HCT116 (cell line): ENCODE measurements at regions not wholly inside any gene's neighbourhood (a gene's known extent, or its start where the extent isn't known, plus 50 kb on each side); places are given as distances from the start of the nearest gene placed in this dataset.

Experiments
- ATAC-seq: fragments of 200-7000 bp; cut with Tn5 transposase; 2 replicates; pipeline ENCODE4 v1.9.1; 2020; ENCODE audit warnings: mild to moderate bottlenecking, moderate library complexity
- BruUV-seq: library from RNA; stranded (reverse); fragments of 400-500 nt; replicated peaks from 2 replicates; lab custom pipeline; 2021; lab: Mats Ljungman, UMichigan
- CTCF ChIA-PET: fragments of 300-600 bp; sonication (Branson Sonifier 250); formaldehyde crosslinking; loops from one replicate; lab custom pipeline; 2021; ENCODE audit warnings: antibody characterized with exemption; lab: Charles Lee
- POLR2A ChIA-PET: fragments of 300-600, 350-600 bp; sonication (Branson Sonifier 250); formaldehyde crosslinking; loops from one replicate; lab custom pipeline; 2021; ENCODE audit warnings: antibody characterized with exemption; lab: Charles Lee
- RAD21 ChIA-PET, 2 experiments: fragments of 300-600 bp; sonication (Branson Sonifier 250); formaldehyde crosslinking; loops; one replicate each; lab custom pipeline; 2023; ENCODE audit warnings: low total read pairs in 2 of 2; ENCODE audit not compliant: uncharacterized antibody in 2 of 2, unreplicated experiment in 2 of 2, low non-redundant PET in 1 of 2; lab: Charles Lee
- DNase-seq: peaks from one replicate; pipeline ENCODE4 v3.0.0-alpha.2; 2010; ENCODE audit warnings: low read depth, low spot score
- H2AFZ ChIP-seq: fragments of 200-600 bp; shearing (Covaris generic), sonication (generic); 2 replicates; pipeline ENCODE4 v1.6.1; 2017; ENCODE audit warnings: low read depth, mixed run types, mixed read lengths, antibody characterized with exemption, low read length; ENCODE audit not compliant: poor library complexity, severe bottlenecking
- H3K27ac ChIP-seq: 2 replicates; pipeline ENCODE4 v1.5.1; 2012; ENCODE audit warnings: low read depth, low read length
- H3K27me3 ChIP-seq: fragments of 200-600 bp; sonication (generic); 2 replicates; pipeline ENCODE4 v1.6.1; 2016; ENCODE audit warnings: mixed run types, low read length, mixed read lengths; ENCODE audit not compliant: insufficient read depth
- H3K36me3 ChIP-seq, 2 experiments: fragments of 200-500 bp in 1 of 2; fragments of 200-600 bp in 1 of 2; sonication (Bioruptor generic) in 1 of 2; sonication (generic) in 1 of 2; 2 replicates each; pipeline versions ENCODE4 v1.5.1 to v1.6.1; 2014 to 2016; ENCODE audit warnings: low read length in 2 of 2, inconsistent platforms in 1 of 2, mixed read lengths in 1 of 2, mixed run types in 1 of 2; ENCODE audit not compliant: insufficient read depth in 2 of 2, control insufficient read depth in 1 of 2
- H3K4me1 ChIP-seq, 2 experiments: fragments of 200-600 bp in 1 of 2; sonication (generic) in 1 of 2; 2 replicates each; pipeline versions ENCODE4 v1.5.1 to v1.6.1; 2012 to 2017; ENCODE audit warnings: low read length in 2 of 2, inconsistent platforms in 1 of 2, mild to moderate bottlenecking in 1 of 2, mixed read lengths in 1 of 2, mixed run types in 1 of 2, moderate library complexity in 1 of 2; ENCODE audit not compliant: insufficient read depth in 2 of 2, control insufficient read depth in 1 of 2
- H3K4me2 ChIP-seq: fragments of 200-600 bp; sonication (generic); 2 replicates; pipeline ENCODE4 v1.6.1; 2017; ENCODE audit warnings: mixed run types, low read length, mixed read lengths
- H3K4me3 ChIP-seq, 2 experiments: fragments of 200-600 bp in 1 of 2; sonication (generic) in 1 of 2; replicated peaks in 1 of 2; 2 replicates each; pipeline ENCODE4 v1.5.1; 2011 to 2016; ENCODE audit warnings: low read length in 2 of 2, control low read depth in 1 of 2, low read depth in 1 of 2, mild to moderate bottlenecking in 1 of 2, mixed read lengths in 1 of 2, mixed run types in 1 of 2
- H3K79me2 ChIP-seq: fragments of 200-600 bp; sonication (generic); 2 replicates; pipeline ENCODE4 v1.6.1; 2017; ENCODE audit warnings: mild to moderate bottlenecking, mixed run types, low read length, moderate library complexity, mixed read lengths; ENCODE audit not compliant: insufficient read depth
- H3K9ac ChIP-seq: fragments of 200-600 bp; sonication (generic); 2 replicates; pipeline ENCODE4 v1.6.1; 2016; ENCODE audit warnings: low read length, mixed read lengths
- H3K9me2 ChIP-seq: fragments of 200-600 bp; sonication (generic), shearing (Covaris generic); 2 replicates; pipeline ENCODE4 v1.6.1; 2017; ENCODE audit warnings: mixed run types, mild to moderate bottlenecking, moderate library complexity; ENCODE audit not compliant: insufficient read depth
- H3K9me3 ChIP-seq, 2 experiments: fragments of 200-500 bp in 1 of 2; fragments of 200-600 bp in 1 of 2; sonication (Bioruptor generic) in 1 of 2; sonication (generic) in 1 of 2; 2 replicates each; pipeline ENCODE4 v1.6.1; 2014 to 2017; ENCODE audit warnings: low read length in 2 of 2, mixed read lengths in 2 of 2, inconsistent platforms in 1 of 2, low read depth in 1 of 2, mild to moderate bottlenecking in 1 of 2, mixed run types in 1 of 2, moderate library complexity in 1 of 2; ENCODE audit not compliant: control insufficient read depth in 1 of 2, insufficient read depth in 1 of 2
- H4K20me1 ChIP-seq: fragments of 200-600 bp; sonication (generic), shearing (Covaris generic); 2 replicates; pipeline ENCODE4 v1.6.1; 2017; ENCODE audit warnings: mixed run types, mild to moderate bottlenecking, moderate library complexity; ENCODE audit not compliant: insufficient read depth
- EGR1 ChIP-seq: IDR thresholded peaks from 2 replicates; pipeline ENCODE4 v1.6.1; 2012; ENCODE audit warnings: low read depth
- ELF1 ChIP-seq: IDR thresholded peaks from 2 replicates; pipeline ENCODE4 v1.6.1; 2012; ENCODE audit warnings: low read depth, borderline replicate concordance
- EZH2phosphoT487 ChIP-seq: fragments of 200-600 bp; IDR thresholded peaks from 2 replicates; pipeline ENCODE4 v1.6.1; 2018; ENCODE audit warnings: antibody characterized with exemption, borderline replicate concordance
- POLR2A ChIP-seq: IDR thresholded peaks from 2 replicates; pipeline ENCODE4 v1.7.0; 2011; ENCODE audit warnings: borderline replicate concordance; ENCODE audit not compliant: insufficient read depth, insufficient read length; ENCODE audit errors: extremely low read depth
- POLR2AphosphoS5 ChIP-seq: IDR thresholded peaks from 2 replicates; pipeline ENCODE4 v1.6.1; 2011; ENCODE audit warnings: mild to moderate bottlenecking, low read depth, low read length, moderate library complexity
- SIN3A ChIP-seq: IDR thresholded peaks from 2 replicates; pipeline ENCODE4 v1.6.1; 2012; ENCODE audit warnings: low read depth
- TCF7L2 ChIP-seq: IDR thresholded peaks from 2 replicates; pipeline ENCODE4 v1.7.0; 2011; ENCODE audit warnings: borderline replicate concordance, inconsistent platforms; ENCODE audit not compliant: insufficient read depth, insufficient read length; ENCODE audit errors: extremely low read depth
- YY1 ChIP-seq: IDR thresholded peaks from 2 replicates; pipeline ENCODE4 v1.6.1; 2011; ENCODE audit warnings: low read length, low read depth, moderate library complexity, mild to moderate bottlenecking; ENCODE audit not compliant: insufficient replicate concordance; ENCODE audit errors: extremely low read depth
- ZFX ChIP-seq: fragments of 450-650 bp; IDR thresholded peaks from 2 replicates; pipeline ENCODE4 v1.6.1; 2017
- intact Hi-C: fragments of 100-400 bp; cut with micrococcal nuclease; formaldehyde crosslinking; loops from 2 replicates; pipeline ENCODE4 v1.10.0; 2022
- TF ChIP-seq, protein P1 (sequence below): IDR thresholded peaks from 2 replicates; pipeline ENCODE4 v1.6.1; 2012; ENCODE audit warnings: low read depth
- TF ChIP-seq, protein P2 (sequence below): IDR thresholded peaks from 2 replicates; pipeline ENCODE4 v1.6.1; 2011; ENCODE audit warnings: mild to moderate bottlenecking, low read length, moderate library complexity; ENCODE audit not compliant: insufficient replicate concordance; ENCODE audit errors: extremely low read depth
- TF ChIP-seq, protein P3 (sequence below): IDR thresholded peaks from 2 replicates; pipeline ENCODE4 v1.6.1; 2012

DNA sequence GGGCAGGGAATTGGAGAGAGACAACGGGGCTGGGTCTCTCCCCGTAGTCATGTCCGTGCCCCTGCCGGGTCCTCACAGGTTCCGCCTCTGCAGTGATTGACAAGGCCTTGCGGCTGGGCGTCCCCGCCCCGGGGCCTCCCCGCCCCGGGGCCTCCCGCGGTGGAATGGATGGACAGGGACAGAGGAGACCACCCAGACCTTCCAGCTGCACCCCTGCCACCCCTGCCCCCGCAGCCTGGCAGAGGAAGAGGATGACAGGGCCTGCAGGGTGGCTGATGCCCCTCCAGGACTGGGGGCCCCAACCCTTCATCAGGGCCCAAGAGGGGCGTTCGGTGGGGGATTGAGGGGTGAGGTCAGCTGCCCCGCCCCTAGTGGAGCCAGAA is 216.4 kb upstream of the CIBAR2 start:
- peak overlapping the region; percentile 51 for H3K9ac ChIP-seq
- DNase-seq = no peak
- POLR2A ChIA-PET = no interaction called here

DNA sequence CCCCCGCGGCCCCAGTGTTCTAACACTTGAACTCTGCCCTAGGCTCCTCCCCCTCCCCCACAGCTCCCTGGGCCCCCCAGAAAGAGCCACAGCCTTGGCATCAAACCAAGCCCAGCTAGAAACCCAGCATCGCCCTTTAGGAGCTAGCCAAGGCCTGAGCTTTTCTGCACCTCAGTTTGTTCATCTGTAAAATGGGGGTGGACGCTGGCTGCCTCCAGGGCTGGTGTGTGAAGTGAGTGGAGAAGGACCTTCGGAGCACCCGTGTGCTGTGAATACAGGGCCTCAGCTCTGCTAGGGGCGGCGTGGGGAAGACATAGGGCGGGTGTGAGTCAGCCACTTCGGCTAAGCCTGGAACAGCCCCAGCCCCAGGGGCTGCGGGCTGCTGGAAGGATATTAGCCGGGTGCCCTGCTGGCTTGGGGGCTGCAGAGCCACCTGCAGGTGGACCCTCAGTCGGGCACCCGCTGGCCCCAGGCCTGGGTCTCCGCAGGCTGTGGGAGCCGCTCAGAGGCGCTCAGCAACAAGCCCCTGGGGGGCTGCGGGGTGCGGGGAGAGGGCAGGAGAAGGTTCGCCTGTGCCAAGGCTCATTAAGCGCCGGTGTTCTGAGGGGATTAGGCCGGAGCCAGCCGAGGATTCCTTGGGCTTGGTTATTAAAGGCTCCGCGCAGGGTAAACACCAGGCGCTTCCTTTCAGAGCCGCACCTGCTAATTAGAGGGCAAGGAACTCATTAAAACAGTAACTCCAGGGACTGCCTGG is 217.0 kb upstream of the CIBAR2 start:
- Histone ChIP-seq H3K27me3 (no peaks in the 10 kb centered on the region), H3K4me2 (peak overlapping the region; percentile 79), H3K79me2 (no peaks in the 10 kb centered on the region), H3K9me3 (no peaks in the 10 kb centered on the region), H3K9ac (peak overlapping the region; percentile 51), H3K9me2 (no peaks in the 10 kb centered on the region), H3K4me3 (peak overlapping the region; percentile 30 to 43), H3K27ac (peak overlapping the region; percentile 64), H4K20me1 (no peaks in the 10 kb centered on the region; the same call in 1 of the 2 replicates), H3K36me3 (no peaks in the 10 kb centered on the region), H2AFZ (no peak overlapping the region), H3K4me1 (peaks cover 52 to 59% of the 10 kb centered on the region in 2 experiments)
- intact Hi-C loops = no loop called here
- ChIA-PET CTCF (interaction anchor here (0.6 to 2.3 kb wide), 3 partner anchors 22 to 214 kb away, joined by 4 to 12 read pairs (median 5); no protein-coding TSS in a partner anchor), POLR2A (no interaction called here), RAD21 (interaction anchor here in 1 of 2 experiments (0.8 kb wide), 1 partner anchor 18 kb away, joined by 3 read pairs; no protein-coding TSS in a partner anchor)
- TF ChIP-seq, protein P1, sequence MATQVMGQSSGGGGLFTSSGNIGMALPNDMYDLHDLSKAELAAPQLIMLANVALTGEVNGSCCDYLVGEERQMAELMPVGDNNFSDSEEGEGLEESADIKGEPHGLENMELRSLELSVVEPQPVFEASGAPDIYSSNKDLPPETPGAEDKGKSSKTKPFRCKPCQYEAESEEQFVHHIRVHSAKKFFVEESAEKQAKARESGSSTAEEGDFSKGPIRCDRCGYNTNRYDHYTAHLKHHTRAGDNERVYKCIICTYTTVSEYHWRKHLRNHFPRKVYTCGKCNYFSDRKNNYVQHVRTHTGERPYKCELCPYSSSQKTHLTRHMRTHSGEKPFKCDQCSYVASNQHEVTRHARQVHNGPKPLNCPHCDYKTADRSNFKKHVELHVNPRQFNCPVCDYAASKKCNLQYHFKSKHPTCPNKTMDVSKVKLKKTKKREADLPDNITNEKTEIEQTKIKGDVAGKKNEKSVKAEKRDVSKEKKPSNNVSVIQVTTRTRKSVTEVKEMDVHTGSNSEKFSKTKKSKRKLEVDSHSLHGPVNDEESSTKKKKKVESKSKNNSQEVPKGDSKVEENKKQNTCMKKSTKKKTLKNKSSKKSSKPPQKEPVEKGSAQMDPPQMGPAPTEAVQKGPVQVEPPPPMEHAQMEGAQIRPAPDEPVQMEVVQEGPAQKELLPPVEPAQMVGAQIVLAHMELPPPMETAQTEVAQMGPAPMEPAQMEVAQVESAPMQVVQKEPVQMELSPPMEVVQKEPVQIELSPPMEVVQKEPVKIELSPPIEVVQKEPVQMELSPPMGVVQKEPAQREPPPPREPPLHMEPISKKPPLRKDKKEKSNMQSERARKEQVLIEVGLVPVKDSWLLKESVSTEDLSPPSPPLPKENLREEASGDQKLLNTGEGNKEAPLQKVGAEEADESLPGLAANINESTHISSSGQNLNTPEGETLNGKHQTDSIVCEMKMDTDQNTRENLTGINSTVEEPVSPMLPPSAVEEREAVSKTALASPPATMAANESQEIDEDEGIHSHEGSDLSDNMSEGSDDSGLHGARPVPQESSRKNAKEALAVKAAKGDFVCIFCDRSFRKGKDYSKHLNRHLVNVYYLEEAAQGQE = no peak
- TF ChIP-seq, protein P2, sequence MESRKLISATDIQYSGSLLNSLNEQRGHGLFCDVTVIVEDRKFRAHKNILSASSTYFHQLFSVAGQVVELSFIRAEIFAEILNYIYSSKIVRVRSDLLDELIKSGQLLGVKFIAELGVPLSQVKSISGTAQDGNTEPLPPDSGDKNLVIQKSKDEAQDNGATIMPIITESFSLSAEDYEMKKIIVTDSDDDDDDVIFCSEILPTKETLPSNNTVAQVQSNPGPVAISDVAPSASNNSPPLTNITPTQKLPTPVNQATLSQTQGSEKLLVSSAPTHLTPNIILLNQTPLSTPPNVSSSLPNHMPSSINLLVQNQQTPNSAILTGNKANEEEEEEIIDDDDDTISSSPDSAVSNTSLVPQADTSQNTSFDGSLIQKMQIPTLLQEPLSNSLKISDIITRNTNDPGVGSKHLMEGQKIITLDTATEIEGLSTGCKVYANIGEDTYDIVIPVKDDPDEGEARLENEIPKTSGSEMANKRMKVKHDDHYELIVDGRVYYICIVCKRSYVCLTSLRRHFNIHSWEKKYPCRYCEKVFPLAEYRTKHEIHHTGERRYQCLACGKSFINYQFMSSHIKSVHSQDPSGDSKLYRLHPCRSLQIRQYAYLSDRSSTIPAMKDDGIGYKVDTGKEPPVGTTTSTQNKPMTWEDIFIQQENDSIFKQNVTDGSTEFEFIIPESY = no peak
- TF ChIP-seq SIN3A = no peak
- TF ChIP-seq TCF7L2 = peak; percentile 98
- no peak for TF ChIP-seq POLR2AphosphoS5
- no peak for TF ChIP-seq EZH2phosphoT487
- TF ChIP-seq POLR2A = no peak
- TF ChIP-seq, protein P3, sequence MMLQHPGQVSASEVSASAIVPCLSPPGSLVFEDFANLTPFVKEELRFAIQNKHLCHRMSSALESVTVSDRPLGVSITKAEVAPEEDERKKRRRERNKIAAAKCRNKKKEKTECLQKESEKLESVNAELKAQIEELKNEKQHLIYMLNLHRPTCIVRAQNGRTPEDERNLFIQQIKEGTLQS = no peak
- peak; percentile 31 for TF ChIP-seq YY1
- TF ChIP-seq ELF1 = no peak
- ATAC-seq (peak; percentile 46), DNase-seq (peak; percentile 28)
- BruUV-seq = no TSS peak

More for the DNA sequence above, 216.4 kb upstream of the CIBAR2 start:
- Histone ChIP-seq H3K4me1 (peaks cover 48 to 54% of the 10 kb centered on the region in 2 experiments), H3K4me3 (peak overlapping the region; percentile 30 to 43), H3K4me2 (peak overlapping the region; percentile 79), H3K9me2 (no peaks in the 10 kb centered on the region), H3K9me3 (no peaks in the 10 kb centered on the region), H3K27ac (peak overlapping the region; percentile 64), H3K27me3 (no peaks in the 10 kb centered on the region), H2AFZ (no peak overlapping the region), H3K79me2 (no peaks in the 10 kb centered on the region), H3K36me3 (no peaks in the 10 kb centered on the region), H4K20me1 (no peaks in the 10 kb centered on the region; the same call in 1 of the 2 replicates)
- TF ChIP-seq ZFX (0 out of 2 replicates have a peak, but pooled peaks have one; percentile 28), EGR1 (no peak)
- no TSS peak for BruUV-seq
- CTCF ChIA-PET = interaction anchor here (0.6 to 2.3 kb wide), 3 partner anchors 22 to 214 kb away, joined by 3 to 5 read pairs (median 4); no protein-coding TSS in a partner anchor
- intact Hi-C loops = no loop called here
- RAD21 ChIA-PET = interaction anchor here in 1 of 2 experiments (0.8 kb wide), 1 partner anchor 19 kb away, joined by 3 read pairs; no protein-coding TSS in a partner anchor
- ATAC-seq = peak; percentile 49
